Mesendoderm (in vitro differentiated cells): ENCODE measurements at regions not wholly inside any gene's neighbourhood (a gene's known extent, or its start where the extent isn't known, plus 50 kb on each side); places are given as distances from the start of the nearest gene placed in this dataset.

ENCODE experiments used
- DNase-seq: peaks from one replicate; pipeline ENCODE4 v3.0.0; 2013
- H2AK5ac ChIP-seq: 2 replicates; pipeline ENCODE4 v1.6.1; 2013; ENCODE audit warnings: low read length, inconsistent platforms
- H2BK120ac ChIP-seq: 2 replicates; pipeline ENCODE4 v1.6.1; 2013; ENCODE audit warnings: low read depth, mild to moderate bottlenecking, low read length, moderate library complexity, mixed read lengths
- H2BK15ac ChIP-seq: replicated peaks from 2 replicates; pipeline ENCODE4 v1.6.1; 2013; ENCODE audit warnings: low read depth, mild to moderate bottlenecking, moderate library complexity
- H2BK5ac ChIP-seq: 2 replicates; pipeline ENCODE4 v1.6.1; 2013; ENCODE audit warnings: low read length, inconsistent platforms
- H3K18ac ChIP-seq: 2 replicates; pipeline ENCODE4 v1.6.1; 2013; ENCODE audit warnings: mild to moderate bottlenecking, low read length, mixed read lengths
- H3K23ac ChIP-seq: one replicate; pipeline ENCODE4 v1.6.1; 2013; ENCODE audit warnings: low read length
- H3K27ac ChIP-seq: 2 replicates; pipeline ENCODE4 v1.5.1; 2013; ENCODE audit warnings: low read depth, mild to moderate bottlenecking, inconsistent platforms, low read length, moderate library complexity
- H3K27me3 ChIP-seq: 2 replicates; pipeline ENCODE4 v1.6.1; 2013; ENCODE audit warnings: low read length, control low read depth, mild to moderate bottlenecking, inconsistent platforms; ENCODE audit not compliant: insufficient read depth, poor library complexity
- H3K36me3 ChIP-seq: 2 replicates; pipeline ENCODE4 v1.6.1; 2013; ENCODE audit warnings: low read length, inconsistent platforms; ENCODE audit not compliant: control insufficient read depth, insufficient read depth
- H3K4ac ChIP-seq: one replicate; pipeline ENCODE4 v1.6.1; 2013; ENCODE audit warnings: low read depth, mild to moderate bottlenecking, low read length, moderate library complexity
- H3K4me1 ChIP-seq: 2 replicates; pipeline ENCODE4 v1.6.1; 2013; ENCODE audit warnings: low read depth, low read length, inconsistent platforms; ENCODE audit not compliant: control insufficient read depth
- H3K4me2 ChIP-seq: 2 replicates; pipeline ENCODE4 v1.6.1; 2013; ENCODE audit warnings: low read length
- H3K4me3 ChIP-seq: 2 replicates; pipeline ENCODE4 v1.5.1; 2013; ENCODE audit warnings: mild to moderate bottlenecking, low read length
- H3K56ac ChIP-seq: one replicate; pipeline ENCODE4 v1.6.1; 2013; ENCODE audit warnings: low read length
- H3K79me1 ChIP-seq: 2 replicates; pipeline ENCODE4 v1.6.1; 2013; ENCODE audit warnings: low read length, inconsistent platforms
- H3K79me2 ChIP-seq: 2 replicates; pipeline ENCODE4 v1.6.1; 2013; ENCODE audit warnings: mild to moderate bottlenecking, low read length; ENCODE audit not compliant: control insufficient read depth, insufficient read depth
- H3K9ac ChIP-seq: 2 replicates; pipeline ENCODE4 v1.6.1; 2013; ENCODE audit warnings: low read length, inconsistent platforms
- H4K5ac ChIP-seq: one replicate; pipeline ENCODE4 v1.6.1; 2013; ENCODE audit warnings: low read length
- H4K8ac ChIP-seq: one replicate; pipeline ENCODE4 v1.6.1; 2013; ENCODE audit warnings: low read depth, mild to moderate bottlenecking, control low read depth, low read length, moderate library complexity
- WGBS: extraction: QIAGEN DNeasy Blood & Tissue Kit; methylation state at CpG from one replicate; pipeline ENCODE4 v1.1.7; 2013; ENCODE audit warnings: low lambda C conversion rate, missing lambda C conversion rate; ENCODE audit not compliant: insufficient coverage; ENCODE audit errors: extremely low coverage; 5-methylcytosine and 5-hydroxymethylcytosine counted together

- Histone ChIP-seq H3K27me3 (no peaks in the 10 kb centered on the region), H3K56ac (no peak overlapping the region), H2BK15ac (no peak overlapping the region), H3K4me1 (no peaks in the 10 kb centered on the region), H3K36me3 (no peaks in the 10 kb centered on the region), H2BK120ac (no peak overlapping the region), H3K4ac (no peak overlapping the region), H4K5ac (no peak overlapping the region), H4K8ac (no peak overlapping the region), H2AK5ac (no peak overlapping the region), H3K27ac (no peak overlapping the region), H3K79me2 (no peaks in the 10 kb centered on the region), H3K4me2 (no peak overlapping the region), H3K23ac (no peak overlapping the region), H2BK5ac (no peak overlapping the region), H3K4me3 (no peak overlapping the region), H3K18ac (no peak overlapping the region), H3K9ac (no peak overlapping the region), H3K79me1 (no peaks in the 10 kb centered on the region)
- DNase-seq = no peak
Observed at GRCh38 chr3:152056481-152056880, 183.0 kb downstream of the SUCNR1 start.

- H3K79me2 ChIP-seq = no peaks in the 10 kb centered on the region
- H4K8ac ChIP-seq = no peak overlapping the region
- no peak overlapping the region for H3K4ac ChIP-seq
- H3K4me3 ChIP-seq = no peak overlapping the region
- no peak overlapping the region for H3K23ac ChIP-seq
- no peaks in the 10 kb centered on the region for H3K79me1 ChIP-seq
- no peak overlapping the region for H3K27ac ChIP-seq
- no peak overlapping the region for H2AK5ac ChIP-seq
- no peaks in the 10 kb centered on the region for H3K27me3 ChIP-seq
- DNase-seq = no peak
- no peaks in the 10 kb centered on the region for H3K36me3 ChIP-seq
- no peak overlapping the region for H2BK15ac ChIP-seq
- no peak overlapping the region for H2BK5ac ChIP-seq
- no peak overlapping the region for H3K18ac ChIP-seq
- no peak overlapping the region for H4K5ac ChIP-seq
- no peak overlapping the region for H3K56ac ChIP-seq
- no peak overlapping the region for H2BK120ac ChIP-seq
- no CpG with 5 or more reads among the region's 3 CpGs for WGBS
- no peak overlapping the region for H3K9ac ChIP-seq
- no peaks in the 10 kb centered on the region for H3K4me1 ChIP-seq
- H3K4me2 ChIP-seq = no peak overlapping the region
Observed at GRCh38 chr3:152056987-152057386, 183.5 kb downstream of the SUCNR1 start.

- Histone ChIP-seq H2BK5ac (no peak overlapping the region), H4K8ac (no peak overlapping the region), H3K4me1 (no peaks in the 10 kb centered on the region), H2BK120ac (no peak overlapping the region), H3K79me2 (no peaks in the 10 kb centered on the region), H3K4me2 (no peak overlapping the region), H3K23ac (no peak overlapping the region), H2BK15ac (no peak overlapping the region), H3K56ac (no peak overlapping the region), H4K5ac (no peak overlapping the region), H3K4ac (no peak overlapping the region), H3K18ac (no peak overlapping the region), H3K27ac (no peak overlapping the region), H3K79me1 (no peaks in the 10 kb centered on the region), H2AK5ac (no peak overlapping the region), H3K4me3 (no peak overlapping the region), H3K9ac (no peak overlapping the region), H3K36me3 (no peaks in the 10 kb centered on the region), H3K27me3 (no peaks in the 10 kb centered on the region)
- no peak for DNase-seq
- no CpG with 5 or more reads among the region's 2 CpGs for WGBS
Observed at GRCh38 chr3:152058856-152059255, 185.4 kb downstream of the SUCNR1 start.

- no peak overlapping the region for H3K4me2 ChIP-seq
- H3K79me1 ChIP-seq = no peaks in the 10 kb centered on the region
- no peak overlapping the region for H3K18ac ChIP-seq
- no peak overlapping the region for H3K56ac ChIP-seq
- H3K36me3 ChIP-seq = no peaks in the 10 kb centered on the region
- H3K27me3 ChIP-seq = no peaks in the 10 kb centered on the region
- no peak overlapping the region for H3K9ac ChIP-seq
- no peak overlapping the region for H3K27ac ChIP-seq
- H3K4me1 ChIP-seq = no peaks in the 10 kb centered on the region
- H2BK5ac ChIP-seq = no peak overlapping the region
- no peak overlapping the region for H2BK15ac ChIP-seq
- peak; percentile 4 for DNase-seq
- no peak overlapping the region for H3K4ac ChIP-seq
- no CpG with 5 or more reads among the region's 1 CpG for WGBS
- no peak overlapping the region for H4K8ac ChIP-seq
- H2AK5ac ChIP-seq = no peak overlapping the region
- no peak overlapping the region for H2BK120ac ChIP-seq
- no peak overlapping the region for H4K5ac ChIP-seq
- H3K23ac ChIP-seq = no peak overlapping the region
- H3K79me2 ChIP-seq = no peaks in the 10 kb centered on the region
- H3K4me3 ChIP-seq = no peak overlapping the region
Observed at GRCh38 chr3:152060701-152061100, 187.3 kb downstream of the SUCNR1 start.

- H3K27me3 ChIP-seq = no peaks in the 10 kb centered on the region
- no peak overlapping the region for H3K27ac ChIP-seq
- no peak for DNase-seq
- H3K79me1 ChIP-seq = no peaks in the 10 kb centered on the region
- H3K4me3 ChIP-seq = no peak overlapping the region
- H4K5ac ChIP-seq = no peak overlapping the region
- H3K4me1 ChIP-seq = no peaks in the 10 kb centered on the region
- no peaks in the 10 kb centered on the region for H3K36me3 ChIP-seq
- H4K8ac ChIP-seq = no peak overlapping the region
- no CpG with 5 or more reads among the region's 1 CpG for WGBS
- H2BK120ac ChIP-seq = no peak overlapping the region
- H3K56ac ChIP-seq = no peak overlapping the region
- H2BK5ac ChIP-seq = no peak overlapping the region
- no peak overlapping the region for H3K4me2 ChIP-seq
- H3K4ac ChIP-seq = no peak overlapping the region
- no peak overlapping the region for H3K18ac ChIP-seq
- H2AK5ac ChIP-seq = no peak overlapping the region
- H2BK15ac ChIP-seq = no peak overlapping the region
- no peak overlapping the region for H3K23ac ChIP-seq
- H3K9ac ChIP-seq = no peak overlapping the region
- no peaks in the 10 kb centered on the region for H3K79me2 ChIP-seq
Observed at GRCh38 chr3:152061296-152061695, 187.9 kb downstream of the SUCNR1 start.

- no peak overlapping the region for H3K4ac ChIP-seq
- H3K4me2 ChIP-seq = no peak overlapping the region
- H3K79me2 ChIP-seq = no peaks in the 10 kb centered on the region
- H3K4me3 ChIP-seq = no peak overlapping the region
- H3K79me1 ChIP-seq = no peaks in the 10 kb centered on the region
- H2BK15ac ChIP-seq = no peak overlapping the region
- H3K4me1 ChIP-seq = no peaks in the 10 kb centered on the region
- peak; percentile 25 for DNase-seq
- H3K56ac ChIP-seq = no peak overlapping the region
- H3K23ac ChIP-seq = no peak overlapping the region
- no peaks in the 10 kb centered on the region for H3K36me3 ChIP-seq
- H4K8ac ChIP-seq = no peak overlapping the region
- H4K5ac ChIP-seq = no peak overlapping the region
- H2BK120ac ChIP-seq = no peak overlapping the region
- no peak overlapping the region for H3K18ac ChIP-seq
- H3K27me3 ChIP-seq = no peaks in the 10 kb centered on the region
- no peak overlapping the region for H3K9ac ChIP-seq
- H2BK5ac ChIP-seq = no peak overlapping the region
- no peak overlapping the region for H2AK5ac ChIP-seq
- no peak overlapping the region for H3K27ac ChIP-seq
Observed at GRCh38 chr3:152069871-152070270, 196.4 kb downstream of the SUCNR1 start.
